ENCODE measurements at regions not wholly inside any gene's neighbourhood (a gene's known extent, or its start where the extent isn't known, plus 50 kb on each side); places are given as distances from the start of the nearest gene placed in this dataset.

GRCh38 chr12:54129028-54129903 lies 59.5 kb downstream of the SMUG1 start:
- POLR2A ChIA-PET, result no interaction called here
- no peak for TF ChIP-seq CTCF (IDR thresholded peaks at IDR 0.05)
- CTCF ChIA-PET, result no interaction called here
- Mint-ChIP-seq H3K27me3 (peaks cover 55% of the 10 kb centered on the region), H3K36me3 (ENCODE audit: low read depth) (no peaks in the 10 kb centered on the region), H3K4me1 (peaks cover 17% of the 10 kb centered on the region), H3K27ac (no peak overlapping the region), H3K9me3 (no peaks in the 10 kb centered on the region), H3K4me3 (no peak overlapping the region)
- intact Hi-C loops (cut with micrococcal nuclease), result no loop called here
- DNase-seq (no peak), ATAC-seq (ENCODE audit: low read depth) (no peak)
